ENCODE measurements at regions not wholly inside any gene's neighbourhood (a gene's known extent, or its start where the extent isn't known, plus 50 kb on each side); places are given as distances from the start of the nearest gene placed in this dataset.

- no peak for TF ChIP-seq CTCF (IDR thresholded peaks at IDR 0.05; ENCODE audit: extremely low read depth, insufficient read depth, missing control alignments)
- in situ Hi-C loops (cut with MboI; ENCODE audit: low pct_unique_long_range_greater_than_20kb, low sequenced_read_pairs, unreplicated experiment) = no loop called here
- DNase-seq (ENCODE audit: low spot score) = no peak
Observed at GRCh38 chr18:4987452-4988405, 209.3 kb downstream of the AKAIN1 start.

GRCh38 chr18:4986677-4987076 lies 210.4 kb downstream of the AKAIN1 start:
- no peak for DNase-seq (ENCODE audit: low spot score)
- in situ Hi-C loops (cut with MboI; ENCODE audit: low pct_unique_long_range_greater_than_20kb, low sequenced_read_pairs, unreplicated experiment) = no loop called here
- no peak for TF ChIP-seq CTCF (IDR thresholded peaks at IDR 0.05; ENCODE audit: extremely low read depth, insufficient read depth, missing control alignments)

- DNase-seq (ENCODE audit: low spot score) = no peak
- in situ Hi-C loops (cut with MboI; ENCODE audit: low pct_unique_long_range_greater_than_20kb, low sequenced_read_pairs, unreplicated experiment) = no loop called here
- TF ChIP-seq CTCF (IDR thresholded peaks at IDR 0.05; ENCODE audit: extremely low read depth, insufficient read depth, missing control alignments) = no peak
Observed at GRCh38 chr18:4986066-4986465, 211.0 kb downstream of the AKAIN1 start.

- TF ChIP-seq CTCF (IDR thresholded peaks at IDR 0.05; ENCODE audit: extremely low read depth, insufficient read depth, missing control alignments) = no peak
- in situ Hi-C loops (cut with MboI; ENCODE audit: low pct_unique_long_range_greater_than_20kb, low sequenced_read_pairs, unreplicated experiment) = no loop called here
- no peak for DNase-seq (ENCODE audit: low spot score)
Observed at GRCh38 chr18:4961121-4961909, 235.7 kb downstream of the AKAIN1 start.

GRCh38 chr18:4960578-4960977 lies 236.5 kb downstream of the AKAIN1 start:
- in situ Hi-C loops (cut with MboI; ENCODE audit: low pct_unique_long_range_greater_than_20kb, low sequenced_read_pairs, unreplicated experiment) = no loop called here
- no peak for DNase-seq (ENCODE audit: low spot score)

More at GRCh38 chr18:4960578-4960977, 236.5 kb downstream of the AKAIN1 start:
- no peak for TF ChIP-seq CTCF (IDR thresholded peaks at IDR 0.05; ENCODE audit: extremely low read depth, insufficient read depth, missing control alignments)
